ENCODE measurements at regions not wholly inside any gene's neighbourhood (a gene's known extent, or its start where the extent isn't known, plus 50 kb on each side); places are given as distances from the start of the nearest gene placed in this dataset.

GRCh38 chrX:46130247-46130646 is 415.0 kb downstream of the ZNF674 start:
- TF ChIP-seq EZH2 (IDR thresholded peaks at IDR 0.05): no peak
- TF ChIP-seq, protein P1, sequence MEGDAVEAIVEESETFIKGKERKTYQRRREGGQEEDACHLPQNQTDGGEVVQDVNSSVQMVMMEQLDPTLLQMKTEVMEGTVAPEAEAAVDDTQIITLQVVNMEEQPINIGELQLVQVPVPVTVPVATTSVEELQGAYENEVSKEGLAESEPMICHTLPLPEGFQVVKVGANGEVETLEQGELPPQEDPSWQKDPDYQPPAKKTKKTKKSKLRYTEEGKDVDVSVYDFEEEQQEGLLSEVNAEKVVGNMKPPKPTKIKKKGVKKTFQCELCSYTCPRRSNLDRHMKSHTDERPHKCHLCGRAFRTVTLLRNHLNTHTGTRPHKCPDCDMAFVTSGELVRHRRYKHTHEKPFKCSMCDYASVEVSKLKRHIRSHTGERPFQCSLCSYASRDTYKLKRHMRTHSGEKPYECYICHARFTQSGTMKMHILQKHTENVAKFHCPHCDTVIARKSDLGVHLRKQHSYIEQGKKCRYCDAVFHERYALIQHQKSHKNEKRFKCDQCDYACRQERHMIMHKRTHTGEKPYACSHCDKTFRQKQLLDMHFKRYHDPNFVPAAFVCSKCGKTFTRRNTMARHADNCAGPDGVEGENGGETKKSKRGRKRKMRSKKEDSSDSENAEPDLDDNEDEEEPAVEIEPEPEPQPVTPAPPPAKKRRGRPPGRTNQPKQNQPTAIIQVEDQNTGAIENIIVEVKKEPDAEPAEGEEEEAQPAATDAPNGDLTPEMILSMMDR (IDR thresholded peaks at IDR 0.05): no peak

Measured in neural progenitor cell (in vitro differentiated cells).